Neural cell (in vitro differentiated cells): ENCODE measurements at regions not wholly inside any gene's neighbourhood (a gene's known extent, or its start where the extent isn't known, plus 50 kb on each side); places are given as distances from the start of the nearest gene placed in this dataset.

ENCODE experiments used
- H2AFZ ChIP-seq: fragments of 200-600, 300-800 bp; sonication (generic), shearing (Covaris generic); 2 replicates; pipeline ENCODE4 v1.6.0; 2014; ENCODE audit warnings: low read depth, mild to moderate bottlenecking, antibody characterized with exemption, low read length, moderate library complexity
- H3F3A ChIP-seq: fragments of 200-600 bp; shearing (Covaris generic); 2 replicates; pipeline ENCODE4 v1.6.1; 2016; ENCODE audit warnings: mild to moderate bottlenecking, moderate library complexity, mixed read lengths, antibody characterized with exemption, low read length; ENCODE audit not compliant: insufficient read depth, poor library complexity, severe bottlenecking
- H3K27ac ChIP-seq: fragments of 200-600, 300-800 bp; sonication (generic), shearing (Covaris generic); 2 replicates; pipeline ENCODE4 v1.5.1; 2014; ENCODE audit warnings: mild to moderate bottlenecking, low read length, moderate library complexity
- H3K27me3 ChIP-seq: fragments of 300-800, 200-600 bp; sonication (generic), shearing (Covaris generic); 2 replicates; pipeline ENCODE4 v1.6.0; 2014; ENCODE audit warnings: mild to moderate bottlenecking, low read depth, low read length, moderate library complexity; ENCODE audit not compliant: insufficient read depth
- H3K36me3 ChIP-seq: fragments of 300-800, 200-600 bp; sonication (generic), shearing (Covaris generic); 2 replicates; pipeline ENCODE4 v1.5.1; 2014; ENCODE audit warnings: mild to moderate bottlenecking, antibody characterized with exemption, low read length, moderate library complexity; ENCODE audit not compliant: insufficient read depth
- H3K4me2 ChIP-seq: fragments of 300-800, 200-600 bp; sonication (generic), shearing (Covaris generic); 2 replicates; pipeline ENCODE4 v1.6.0; 2014; ENCODE audit warnings: mild to moderate bottlenecking, low read length
- H3K4me3 ChIP-seq: fragments of 300-800, 200-600 bp; sonication (generic), shearing (Covaris generic); 2 replicates; pipeline ENCODE4 v1.5.1; 2014; ENCODE audit warnings: mild to moderate bottlenecking, low read length, moderate library complexity
- H3K79me2 ChIP-seq: fragments of 200-600 bp; shearing (Covaris generic); replicated peaks from 2 replicates; pipeline ENCODE4 v1.6.0; 2014; ENCODE audit warnings: mild to moderate bottlenecking, low read length, moderate library complexity; ENCODE audit not compliant: insufficient read depth
- H3K9ac ChIP-seq: fragments of 300-800, 200-600 bp; sonication (generic), shearing (Covaris generic); 2 replicates; pipeline ENCODE4 v1.6.1; 2016; ENCODE audit warnings: mild to moderate bottlenecking, low read length, mixed read lengths
- H3K9me2 ChIP-seq: fragments of 200-600 bp; shearing (Covaris generic); 2 replicates; pipeline ENCODE4 v1.6.1; 2016; ENCODE audit warnings: mild to moderate bottlenecking, low read length, mixed read lengths; ENCODE audit not compliant: insufficient read depth
- H3K9me3 ChIP-seq: fragments of 200-600, 300-800 bp; sonication (generic), shearing (Covaris generic); 2 replicates; pipeline ENCODE4 v1.6.1; 2016; ENCODE audit warnings: mild to moderate bottlenecking, mixed run types, low read length, moderate library complexity, mixed read lengths
- H4K20me1 ChIP-seq: fragments of 200-600 bp; shearing (Covaris generic); 2 replicates; pipeline ENCODE4 v1.6.1; 2016; ENCODE audit warnings: mild to moderate bottlenecking, mixed run types; ENCODE audit not compliant: insufficient read depth
- EP300 ChIP-seq: fragments of 450-650 bp; conservative IDR thresholded peaks from 2 replicates; pipeline ENCODE4 v1.6.1; 2014; ENCODE audit warnings: antibody characterized with exemption, mild to moderate bottlenecking, moderate library complexity; ENCODE audit not compliant: poor library complexity, severe bottlenecking
- EZH2 ChIP-seq: fragments of 200-600, 300-800 bp; shearing (Covaris generic), sonication (generic); IDR thresholded peaks from 2 replicates; pipeline ENCODE4 v1.6.1; 2014; ENCODE audit warnings: antibody characterized with exemption, low read length, borderline replicate concordance, mild to moderate bottlenecking; ENCODE audit not compliant: insufficient read depth, poor library complexity, severe bottlenecking
- MXI1 ChIP-seq: fragments of 450-650 bp; conservative IDR thresholded peaks from 2 replicates; pipeline ENCODE4 v1.6.1; 2014; ENCODE audit warnings: antibody characterized with exemption, mild to moderate bottlenecking; ENCODE audit not compliant: poor library complexity, severe bottlenecking
- POLR2AphosphoS5 ChIP-seq: IDR thresholded peaks from 2 replicates; pipeline ENCODE4 v1.6.1; 2012
- RAD21 ChIP-seq: fragments of 450-650 bp; conservative IDR thresholded peaks from 2 replicates; pipeline ENCODE4 v1.6.1; 2014; ENCODE audit warnings: antibody characterized with exemption, mild to moderate bottlenecking, moderate library complexity
- SMC3 ChIP-seq: fragments of 450-650 bp; conservative IDR thresholded peaks from 2 replicates; pipeline ENCODE4 v1.6.1; 2014; ENCODE audit warnings: antibody characterized with exemption, mild to moderate bottlenecking, moderate library complexity; ENCODE audit not compliant: poor library complexity
- TAF1 ChIP-seq: IDR thresholded peaks from 2 replicates; pipeline ENCODE4 v1.6.1; 2012; ENCODE audit warnings: low read depth
- TF ChIP-seq, protein P1 (sequence below): fragments of 450-650 bp; IDR thresholded peaks from 2 replicates; pipeline ENCODE4 v1.5.1; 2014; ENCODE audit warnings: antibody characterized with exemption, mild to moderate bottlenecking, moderate library complexity; ENCODE audit not compliant: poor library complexity, severe bottlenecking
- TF ChIP-seq, protein P2 (sequence below): IDR thresholded peaks from 2 replicates; pipeline ENCODE4 v1.6.1; 2012; ENCODE audit warnings: borderline replicate concordance

DNA sequence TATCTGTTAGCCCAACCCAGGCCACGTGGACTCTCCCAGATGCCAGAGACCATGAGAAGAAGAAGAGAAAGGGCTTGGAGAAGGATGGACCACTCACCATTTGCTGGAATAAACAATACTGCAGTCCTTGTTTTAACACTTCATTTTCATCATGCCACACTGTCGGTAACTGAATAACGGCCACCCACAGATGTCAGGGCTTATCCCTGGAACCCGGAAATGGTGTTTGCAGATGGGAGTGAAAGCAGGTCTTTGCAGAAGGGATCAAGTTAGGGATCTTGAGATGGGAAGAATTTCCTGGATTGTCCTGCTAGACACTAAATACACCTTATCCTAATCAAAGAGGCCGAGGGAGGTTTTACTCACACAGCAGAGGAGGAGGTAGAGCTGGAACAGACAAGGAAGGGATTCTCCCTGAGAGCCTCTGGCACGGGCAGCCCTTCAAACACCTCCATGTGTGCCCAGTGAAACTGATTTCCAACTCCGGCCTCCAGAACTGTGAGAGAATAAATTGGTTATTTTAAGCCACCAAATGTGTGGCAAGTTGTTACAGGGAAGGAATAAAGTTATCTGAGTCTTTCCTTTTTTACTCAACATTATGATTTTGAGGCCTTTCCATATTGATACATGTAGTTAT lies 56.3 kb upstream of the SFMBT2 start:
- no peaks in the 10 kb centered on the region for H3K9me2 ChIP-seq

DNA sequence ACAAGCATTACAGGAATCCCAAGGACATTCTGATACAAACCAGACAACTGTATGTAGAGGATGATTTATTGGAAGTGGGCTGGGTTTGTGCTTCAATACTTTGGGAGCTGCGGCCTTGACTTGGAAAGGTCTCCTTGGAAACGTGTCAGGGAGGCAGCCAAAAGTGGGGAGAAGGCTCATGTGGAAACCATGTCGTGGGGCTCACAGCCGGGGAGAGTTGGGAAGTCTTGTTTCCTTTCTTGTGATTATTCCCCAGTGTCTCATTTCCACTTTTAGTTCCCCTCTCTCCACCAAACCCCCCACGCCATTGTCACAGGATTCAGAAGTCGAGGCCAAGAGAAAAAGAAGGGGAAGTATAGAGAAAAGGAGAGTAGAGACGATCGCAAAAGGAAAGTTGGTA lies 53.9 kb upstream of the SFMBT2 start:
- Histone ChIP-seq H3K9ac (no peak overlapping the region), H3K4me2 (no peak overlapping the region), H3K4me3 (no peak overlapping the region), H3F3A (no peaks in the 10 kb centered on the region), H4K20me1 (no peaks in the 10 kb centered on the region), H3K9me2 (no peaks in the 10 kb centered on the region), H2AFZ (no peak overlapping the region), H3K9me3 (no peaks in the 10 kb centered on the region), H3K79me2 (no peaks in the 10 kb centered on the region), H3K36me3 (no peaks in the 10 kb centered on the region), H3K27ac (no peak overlapping the region), H3K27me3 (no peaks in the 10 kb centered on the region)
- TF ChIP-seq SMC3: no peak
- no peak for TF ChIP-seq MXI1
- TF ChIP-seq, protein P1, sequence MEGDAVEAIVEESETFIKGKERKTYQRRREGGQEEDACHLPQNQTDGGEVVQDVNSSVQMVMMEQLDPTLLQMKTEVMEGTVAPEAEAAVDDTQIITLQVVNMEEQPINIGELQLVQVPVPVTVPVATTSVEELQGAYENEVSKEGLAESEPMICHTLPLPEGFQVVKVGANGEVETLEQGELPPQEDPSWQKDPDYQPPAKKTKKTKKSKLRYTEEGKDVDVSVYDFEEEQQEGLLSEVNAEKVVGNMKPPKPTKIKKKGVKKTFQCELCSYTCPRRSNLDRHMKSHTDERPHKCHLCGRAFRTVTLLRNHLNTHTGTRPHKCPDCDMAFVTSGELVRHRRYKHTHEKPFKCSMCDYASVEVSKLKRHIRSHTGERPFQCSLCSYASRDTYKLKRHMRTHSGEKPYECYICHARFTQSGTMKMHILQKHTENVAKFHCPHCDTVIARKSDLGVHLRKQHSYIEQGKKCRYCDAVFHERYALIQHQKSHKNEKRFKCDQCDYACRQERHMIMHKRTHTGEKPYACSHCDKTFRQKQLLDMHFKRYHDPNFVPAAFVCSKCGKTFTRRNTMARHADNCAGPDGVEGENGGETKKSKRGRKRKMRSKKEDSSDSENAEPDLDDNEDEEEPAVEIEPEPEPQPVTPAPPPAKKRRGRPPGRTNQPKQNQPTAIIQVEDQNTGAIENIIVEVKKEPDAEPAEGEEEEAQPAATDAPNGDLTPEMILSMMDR: no peak
- no peak for TF ChIP-seq EZH2
- TF ChIP-seq, protein P2, sequence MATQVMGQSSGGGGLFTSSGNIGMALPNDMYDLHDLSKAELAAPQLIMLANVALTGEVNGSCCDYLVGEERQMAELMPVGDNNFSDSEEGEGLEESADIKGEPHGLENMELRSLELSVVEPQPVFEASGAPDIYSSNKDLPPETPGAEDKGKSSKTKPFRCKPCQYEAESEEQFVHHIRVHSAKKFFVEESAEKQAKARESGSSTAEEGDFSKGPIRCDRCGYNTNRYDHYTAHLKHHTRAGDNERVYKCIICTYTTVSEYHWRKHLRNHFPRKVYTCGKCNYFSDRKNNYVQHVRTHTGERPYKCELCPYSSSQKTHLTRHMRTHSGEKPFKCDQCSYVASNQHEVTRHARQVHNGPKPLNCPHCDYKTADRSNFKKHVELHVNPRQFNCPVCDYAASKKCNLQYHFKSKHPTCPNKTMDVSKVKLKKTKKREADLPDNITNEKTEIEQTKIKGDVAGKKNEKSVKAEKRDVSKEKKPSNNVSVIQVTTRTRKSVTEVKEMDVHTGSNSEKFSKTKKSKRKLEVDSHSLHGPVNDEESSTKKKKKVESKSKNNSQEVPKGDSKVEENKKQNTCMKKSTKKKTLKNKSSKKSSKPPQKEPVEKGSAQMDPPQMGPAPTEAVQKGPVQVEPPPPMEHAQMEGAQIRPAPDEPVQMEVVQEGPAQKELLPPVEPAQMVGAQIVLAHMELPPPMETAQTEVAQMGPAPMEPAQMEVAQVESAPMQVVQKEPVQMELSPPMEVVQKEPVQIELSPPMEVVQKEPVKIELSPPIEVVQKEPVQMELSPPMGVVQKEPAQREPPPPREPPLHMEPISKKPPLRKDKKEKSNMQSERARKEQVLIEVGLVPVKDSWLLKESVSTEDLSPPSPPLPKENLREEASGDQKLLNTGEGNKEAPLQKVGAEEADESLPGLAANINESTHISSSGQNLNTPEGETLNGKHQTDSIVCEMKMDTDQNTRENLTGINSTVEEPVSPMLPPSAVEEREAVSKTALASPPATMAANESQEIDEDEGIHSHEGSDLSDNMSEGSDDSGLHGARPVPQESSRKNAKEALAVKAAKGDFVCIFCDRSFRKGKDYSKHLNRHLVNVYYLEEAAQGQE: no peak
- no peak for TF ChIP-seq EP300
- no peak for TF ChIP-seq RAD21
- no peak for TF ChIP-seq POLR2AphosphoS5

More for the DNA sequence above, 56.3 kb upstream of the SFMBT2 start:
- no peak overlapping the region for H3K4me3 ChIP-seq
- no peaks in the 10 kb centered on the region for H3F3A ChIP-seq
- no peak for TF ChIP-seq POLR2AphosphoS5
- TF ChIP-seq, protein P1: no peak
- TF ChIP-seq EP300: no peak
- no peak for TF ChIP-seq MXI1
- TF ChIP-seq RAD21: no peak
- TF ChIP-seq, protein P2: no peak
- no peak for TF ChIP-seq TAF1
- no peak for TF ChIP-seq EZH2
- TF ChIP-seq SMC3: no peak
- H2AFZ ChIP-seq: no peak overlapping the region
- no peaks in the 10 kb centered on the region for H4K20me1 ChIP-seq
- H3K4me2 ChIP-seq: no peak overlapping the region
- no peaks in the 10 kb centered on the region for H3K79me2 ChIP-seq
- no peaks in the 10 kb centered on the region for H3K36me3 ChIP-seq
- H3K9ac ChIP-seq: no peak overlapping the region
- H3K27me3 ChIP-seq: no peaks in the 10 kb centered on the region
- H3K9me3 ChIP-seq: no peaks in the 10 kb centered on the region
- H3K27ac ChIP-seq: no peak overlapping the region
